Kidney (tissue), 13 donors: ENCODE measurements at regions not wholly inside any gene's neighbourhood (a gene's known extent, or its start where the extent isn't known, plus 50 kb on each side); places are given as distances from the start of the nearest gene placed in this dataset.

ENCODE experiments used
- DNase-seq, 5 donors: peaks; one replicate each; pipeline ENCODE4 v3.0.0-alpha.2; 2013 to 2020
- FAIRE-seq: peaks from 2 replicates; lab custom pipeline; 2012; peaks lifted over from hg19 to GRCh38; lab: Jason Lieb, UNC
- H3K27ac ChIP-seq, 2 donors: one replicate each; pipeline ENCODE4 v1.7.0; 2013; ENCODE audit warnings: low read depth in 2 of 2, low read length in 2 of 2, inconsistent platforms in 1 of 2
- H3K27me3 ChIP-seq: one replicate; pipeline ENCODE4 v1.7.1; 2013; ENCODE audit warnings: low read length, inconsistent platforms; ENCODE audit not compliant: control insufficient read depth, insufficient read depth
- H3K36me3 ChIP-seq, 3 donors: one replicate each; pipeline versions ENCODE4 v1.7.0 to v1.7.1; 2013; ENCODE audit warnings: low read length in 3 of 3, control low read depth in 1 of 3, inconsistent platforms in 1 of 3; ENCODE audit not compliant: insufficient read depth in 3 of 3, control insufficient read depth in 2 of 3
- H3K4me1 ChIP-seq, 3 donors: one replicate each; pipeline versions ENCODE4 v1.7.0 to v1.7.1; 2013; ENCODE audit warnings: low read length in 3 of 3, inconsistent platforms in 1 of 3, low read depth in 1 of 3; ENCODE audit not compliant: control insufficient read depth in 2 of 3, insufficient read depth in 2 of 3
- H3K4me3 ChIP-seq, 3 donors: one replicate each; pipeline versions ENCODE4 v1.7.0 to v1.8.1; 2013; ENCODE audit warnings: low read length in 3 of 3, control low read depth in 1 of 3, inconsistent platforms in 1 of 3
- H3K9ac ChIP-seq, 3 donors: one replicate each; pipeline versions ENCODE4 v1.7.0 to v1.7.1; 2013; ENCODE audit warnings: low read length in 3 of 3, control low read depth in 1 of 3, inconsistent platforms in 1 of 3
- H3K9me3 ChIP-seq, 3 donors: one replicate each; pipeline versions ENCODE4 v1.7.0 to v1.7.1; 2013; ENCODE audit warnings: low read length in 3 of 3, control low read depth in 1 of 3, inconsistent platforms in 1 of 3; ENCODE audit not compliant: control insufficient read depth in 2 of 3, insufficient read depth in 1 of 3
- intact Hi-C: fragments of 100-400 bp; cut with DNase I; formaldehyde crosslinking; loops from one replicate; pipeline ENCODE4 v1.11.1; 2022
- TF ChIP-seq, protein P1 (sequence below): IDR thresholded peaks from 3 replicates; pipeline ENCODE4 v1.5.1; 2012; ENCODE audit warnings: mild to moderate bottlenecking, moderate library complexity, borderline replicate concordance; ENCODE audit not compliant: insufficient read depth; ENCODE audit errors: extremely low read depth
- donor health status: control.
- donor health status: control.
- donor health status: control.
- donor health status: control.
- donor health status: control.
- donor health status: DM: yes; HTN: yes; CAD: no.
- donor health status: Normal renal cell carcinoma (clear cell type).

DNA sequence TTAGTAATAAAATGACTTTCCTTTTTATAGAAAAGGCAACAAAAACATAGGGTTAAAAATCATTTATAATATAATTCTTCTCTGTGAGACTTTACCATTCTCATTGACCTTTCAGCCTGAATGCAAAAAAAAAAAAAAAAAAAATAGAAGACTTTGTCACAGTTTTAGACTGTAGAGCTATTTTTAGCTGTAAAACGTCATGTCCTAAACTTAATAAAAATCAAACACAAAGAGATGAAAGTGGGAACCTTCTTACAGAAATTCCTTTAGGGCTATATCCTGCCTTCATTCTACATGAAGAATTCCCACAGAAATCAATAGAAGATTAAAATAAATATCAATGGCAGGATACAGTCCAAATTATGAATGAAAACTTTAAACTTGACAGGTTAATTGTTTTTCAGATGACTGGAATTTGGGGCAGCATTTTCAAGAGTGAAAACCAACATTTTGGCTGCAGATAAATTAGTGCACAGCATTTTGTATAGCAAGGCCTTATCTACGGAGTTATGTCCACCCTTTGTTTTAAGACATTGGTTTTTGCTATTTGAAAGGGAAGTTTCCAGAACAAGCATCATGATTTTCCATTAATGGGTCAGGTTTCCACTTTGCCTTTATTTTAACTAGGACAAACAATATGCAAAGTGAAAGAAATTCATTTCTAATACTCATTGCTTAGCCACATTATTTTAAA lies 219.5 kb downstream of the SPCS3 start:
- no peak for DNase-seq
- Histone ChIP-seq H3K9me3 (no peaks in the 10 kb centered on the region), H3K36me3 (no peaks in the 10 kb centered on the region), H3K4me1 (no peaks in the 10 kb centered on the region), H3K4me3 (no peak overlapping the region), H3K27ac (no peak overlapping the region), H3K27me3 (no peaks in the 10 kb centered on the region), H3K9ac (no peak overlapping the region)
- peak; percentile 13 for FAIRE-seq
- TF ChIP-seq, protein P1, sequence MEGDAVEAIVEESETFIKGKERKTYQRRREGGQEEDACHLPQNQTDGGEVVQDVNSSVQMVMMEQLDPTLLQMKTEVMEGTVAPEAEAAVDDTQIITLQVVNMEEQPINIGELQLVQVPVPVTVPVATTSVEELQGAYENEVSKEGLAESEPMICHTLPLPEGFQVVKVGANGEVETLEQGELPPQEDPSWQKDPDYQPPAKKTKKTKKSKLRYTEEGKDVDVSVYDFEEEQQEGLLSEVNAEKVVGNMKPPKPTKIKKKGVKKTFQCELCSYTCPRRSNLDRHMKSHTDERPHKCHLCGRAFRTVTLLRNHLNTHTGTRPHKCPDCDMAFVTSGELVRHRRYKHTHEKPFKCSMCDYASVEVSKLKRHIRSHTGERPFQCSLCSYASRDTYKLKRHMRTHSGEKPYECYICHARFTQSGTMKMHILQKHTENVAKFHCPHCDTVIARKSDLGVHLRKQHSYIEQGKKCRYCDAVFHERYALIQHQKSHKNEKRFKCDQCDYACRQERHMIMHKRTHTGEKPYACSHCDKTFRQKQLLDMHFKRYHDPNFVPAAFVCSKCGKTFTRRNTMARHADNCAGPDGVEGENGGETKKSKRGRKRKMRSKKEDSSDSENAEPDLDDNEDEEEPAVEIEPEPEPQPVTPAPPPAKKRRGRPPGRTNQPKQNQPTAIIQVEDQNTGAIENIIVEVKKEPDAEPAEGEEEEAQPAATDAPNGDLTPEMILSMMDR: no peak
- intact Hi-C loops: no loop called here

DNA sequence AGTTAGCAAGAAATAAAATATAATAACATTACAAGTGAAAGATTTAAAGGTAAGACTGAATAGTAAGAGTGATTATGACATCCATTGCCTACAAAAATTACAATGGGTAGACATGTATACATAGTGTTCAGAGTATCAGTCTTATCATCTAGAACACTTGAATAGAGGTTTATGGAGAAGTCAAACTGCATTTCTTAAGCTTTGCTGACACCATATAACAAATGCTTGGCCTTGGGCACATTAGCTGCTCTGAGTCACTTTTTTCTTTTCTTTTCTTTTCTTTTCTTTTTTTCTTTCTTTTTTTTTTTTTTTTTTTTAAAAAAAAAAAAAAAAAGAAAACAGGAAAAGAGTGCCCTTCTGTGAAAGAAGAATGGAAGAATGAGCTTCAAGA lies 220.0 kb downstream of the SPCS3 start:
- H3K27me3 ChIP-seq: no peaks in the 10 kb centered on the region
- no peak overlapping the region for H3K27ac ChIP-seq
- H3K9ac ChIP-seq: no peak overlapping the region
- no peaks in the 10 kb centered on the region for H3K9me3 ChIP-seq
- no peak overlapping the region for H3K4me3 ChIP-seq
- intact Hi-C loops: no loop called here
- no peaks in the 10 kb centered on the region for H3K4me1 ChIP-seq
- TF ChIP-seq, protein P1: no peak
- FAIRE-seq: no peak
- no peaks in the 10 kb centered on the region for H3K36me3 ChIP-seq
- no peak for DNase-seq

- H3K36me3 ChIP-seq: no peaks in the 10 kb centered on the region
- DNase-seq: no peak
- no peak overlapping the region for H3K4me3 ChIP-seq
- H3K27me3 ChIP-seq: no peaks in the 10 kb centered on the region
- H3K9me3 ChIP-seq: no peaks in the 10 kb centered on the region
- H3K9ac ChIP-seq: no peak overlapping the region
- FAIRE-seq: no peak
- H3K4me1 ChIP-seq: no peaks in the 10 kb centered on the region
- intact Hi-C loops: no loop called here
- no peak overlapping the region for H3K27ac ChIP-seq
- TF ChIP-seq, protein P1: no peak
Measured at GRCh38 chr4:176540814-176541213, 221.0 kb downstream of the SPCS3 start.

- no peak overlapping the region for H3K4me3 ChIP-seq
- TF ChIP-seq, protein P1: no peak
- no peaks in the 10 kb centered on the region for H3K27me3 ChIP-seq
- no peaks in the 10 kb centered on the region for H3K9me3 ChIP-seq
- no peaks in the 10 kb centered on the region for H3K4me1 ChIP-seq
- no peak overlapping the region for H3K27ac ChIP-seq
- intact Hi-C loops: no loop called here
- H3K36me3 ChIP-seq: no peaks in the 10 kb centered on the region
- no peak for FAIRE-seq
- DNase-seq: no peak
- H3K9ac ChIP-seq: no peak overlapping the region
Measured at GRCh38 chr4:176545872-176546271, 226.1 kb downstream of the SPCS3 start.
